Endothelial cell of umbilical vein (primary cell): ENCODE measurements at regions not wholly inside any gene's neighbourhood (a gene's known extent, or its start where the extent isn't known, plus 50 kb on each side); places are given as distances from the start of the nearest gene placed in this dataset.

Experiments used
- BruUV-seq: library from RNA; stranded (reverse); fragments of 400-500 nt; replicated peaks from 2 replicates; lab custom pipeline; 2021; lab: Mats Ljungman, UMichigan
- CTCF ChIA-PET: fragments of 300-600, 350-600 bp; sonication (Branson Sonifier 250); formaldehyde crosslinking; loops from one replicate; lab custom pipeline; 2021; ENCODE audit warnings: antibody characterized with exemption, inconsistent platforms; lab: Charles Lee
- POLR2A ChIA-PET: fragments of 300-600, 350-600 bp; sonication (Branson Sonifier 250); formaldehyde crosslinking; loops from one replicate; lab custom pipeline; 2021; ENCODE audit warnings: antibody characterized with exemption, inconsistent platforms; lab: Charles Lee
- DNase-seq: peaks from one replicate; pipeline ENCODE4 v3.0.0-alpha.2; 2011; ENCODE audit warnings: low read depth, low spot score
- FAIRE-seq: peaks from 2 replicates; lab custom pipeline; 2011; peaks lifted over from hg19 to GRCh38; lab: Jason Lieb, UNC
- H2AFZ ChIP-seq: 2 replicates; pipeline ENCODE4 v1.6.0; 2012; ENCODE audit warnings: low read depth, low read length, control low read depth, inconsistent platforms
- H3K27ac ChIP-seq: 2 replicates; pipeline ENCODE4 v1.5.1; 2011; ENCODE audit warnings: low read depth, mild to moderate bottlenecking, control low read depth, low read length, moderate library complexity; ENCODE audit not compliant: insufficient read depth
- H3K27me3 ChIP-seq, 2 experiments: 2 replicates each; pipeline versions ENCODE4 v1.6.0 to v1.6.1; 2011; ENCODE audit warnings: low read length in 2 of 2, mixed read lengths in 1 of 2; ENCODE audit not compliant: control insufficient read depth in 2 of 2, insufficient read depth in 2 of 2
- H3K36me3 ChIP-seq, 2 experiments: 2 replicates in 1 of 2; 3 replicates in 1 of 2; pipeline ENCODE4 v1.5.1; 2011; ENCODE audit warnings: low read length in 2 of 2, mild to moderate bottlenecking in 1 of 2, moderate library complexity in 1 of 2; ENCODE audit not compliant: control insufficient read depth in 2 of 2, insufficient read depth in 2 of 2; ENCODE audit errors: extremely low read depth in 1 of 2
- H3K4me1 ChIP-seq: 3 replicates; pipeline ENCODE4 v1.5.1; 2011; ENCODE audit warnings: mild to moderate bottlenecking, low read length; ENCODE audit not compliant: control insufficient read depth, insufficient read depth; ENCODE audit errors: extremely low read depth
- H3K4me2 ChIP-seq: 2 replicates; pipeline ENCODE4 v1.6.1; 2011; ENCODE audit warnings: low read length, control low read depth, mixed read lengths; ENCODE audit not compliant: insufficient read depth
- H3K4me3 ChIP-seq, 3 experiments: fragments of 200-600 bp in 1 of 3; sonication (generic), shearing (Covaris generic) in 1 of 3; replicated peaks in 1 of 3; 2 replicates each; pipeline ENCODE4 v1.5.1; 2011 to 2016; ENCODE audit warnings: control low read depth in 3 of 3, low read length in 3 of 3, mild to moderate bottlenecking in 2 of 3, inconsistent platforms in 1 of 3, low read depth in 1 of 3, moderate library complexity in 1 of 3; ENCODE audit not compliant: insufficient read depth in 1 of 3
- H3K79me2 ChIP-seq: 2 replicates; pipeline ENCODE4 v1.6.0; 2012; ENCODE audit warnings: low read length, inconsistent platforms; ENCODE audit not compliant: control insufficient read depth, insufficient read depth
- H3K9ac ChIP-seq: replicated peaks from 2 replicates; pipeline ENCODE3; 2011; ENCODE audit warnings: low read length, control low read depth; ENCODE audit not compliant: insufficient read depth; ENCODE audit errors: extremely low read depth
- H3K9me1 ChIP-seq: replicated peaks from 3 replicates; pipeline ENCODE4 v1.6.0; 2011; ENCODE audit warnings: mild to moderate bottlenecking, low read length; ENCODE audit not compliant: control insufficient read depth, insufficient read depth; ENCODE audit errors: extremely low read depth
- H3K9me3 ChIP-seq: replicated peaks from 2 replicates; pipeline ENCODE4 v1.5.1; 2012; ENCODE audit warnings: low read length, inconsistent platforms; ENCODE audit not compliant: control insufficient read depth, insufficient read depth
- H4K20me1 ChIP-seq: replicated peaks from 2 replicates; pipeline ENCODE3; 2011; ENCODE audit warnings: mild to moderate bottlenecking, low read length; ENCODE audit not compliant: control insufficient read depth, insufficient read depth; ENCODE audit errors: extremely low read depth
- CTCF ChIP-seq, 2 donors: IDR thresholded peaks; 1 replicate in 1 of 2; 2 replicates in 1 of 2; pipeline ENCODE4 v1.5.1; 2011; ENCODE audit warnings: low read length in 2 of 2, mild to moderate bottlenecking in 2 of 2, moderate library complexity in 2 of 2, control low read depth in 1 of 2, inconsistent platforms in 1 of 2, low read depth in 1 of 2; ENCODE audit not compliant: insufficient read depth in 1 of 2; ENCODE audit errors: extremely low read depth in 1 of 2
- EZH2 ChIP-seq: IDR thresholded peaks from 2 replicates; pipeline ENCODE4 v1.6.1; 2012; ENCODE audit warnings: borderline replicate concordance, low read depth, mild to moderate bottlenecking, moderate library complexity, low read length, inconsistent platforms; ENCODE audit not compliant: severe bottlenecking
- FOS ChIP-seq: IDR thresholded peaks from 2 replicates; pipeline ENCODE4 v1.6.1; 2011; ENCODE audit warnings: mild to moderate bottlenecking, low read length, moderate library complexity, borderline replicate concordance; ENCODE audit not compliant: insufficient read depth
- GATA2 ChIP-seq: IDR thresholded peaks from 2 replicates; pipeline ENCODE4 v1.7.0; 2011; ENCODE audit warnings: low read depth, mild to moderate bottlenecking, moderate library complexity, mixed read lengths, low read length; ENCODE audit not compliant: insufficient read length, insufficient read depth
- JUN ChIP-seq: IDR thresholded peaks from 2 replicates; pipeline ENCODE4 v1.6.1; 2011; ENCODE audit warnings: borderline replicate concordance, low read depth; ENCODE audit not compliant: insufficient read length, insufficient read depth
- MAX ChIP-seq: IDR thresholded peaks from 2 replicates; pipeline ENCODE4 v1.6.1; 2011; ENCODE audit not compliant: insufficient read depth, insufficient read length
- MYC ChIP-seq: IDR thresholded peaks from one replicate; pipeline ENCODE4 v1.6.1; 2011; ENCODE audit warnings: mild to moderate bottlenecking, low read depth, low read length
- POLR2A ChIP-seq: IDR thresholded peaks from 2 replicates; pipeline ENCODE4 v1.6.1; 2012; ENCODE audit warnings: low read depth, mild to moderate bottlenecking, control low read depth, low read length
- POLR2AphosphoS5 ChIP-seq: IDR thresholded peaks from 2 replicates; pipeline ENCODE4 v1.6.1; 2012; ENCODE audit warnings: low read depth, mild to moderate bottlenecking, control low read depth, low read length, moderate library complexity; ENCODE audit not compliant: insufficient read depth
- dilution Hi-C: fragments of 300-500 bp; cut with MboI; formaldehyde crosslinking; loops from one replicate; pipeline ENCODE4 v1.15.0; 2019; ENCODE audit warnings: low sequenced_read_pairs; ENCODE audit not compliant: extremely low pct_ligation_motif_present
- intact Hi-C: fragments of 100-400 bp; cut with micrococcal nuclease; formaldehyde crosslinking; loops from one replicate; pipeline ENCODE4 v1.10.0; 2022

- BruUV-seq = no TSS peak
- DNase-seq (no peak), FAIRE-seq (no peak)
- no peak overlapping the region for H3K4me3 ChIP-seq
- no peaks in the 10 kb centered on the region for H3K9me3 ChIP-seq
- no peaks in the 10 kb centered on the region for H3K79me2 ChIP-seq
- dilution Hi-C loops = loop anchor here (25.0 kb wide), 1 partner anchor 274 kb away; no protein-coding TSS in a partner anchor
- no peaks in the 10 kb centered on the region for H3K9me1 ChIP-seq
- no peak overlapping the region for H3K4me2 ChIP-seq
- no peaks in the 10 kb centered on the region for H4K20me1 ChIP-seq
- ChIA-PET POLR2A (interaction anchor here (0.5 kb wide), 1 partner anchor 74 kb away, joined by 3 read pairs; no protein-coding TSS in a partner anchor), CTCF (interaction anchor here (0.7 to 4.9 kb wide), 45 partner anchors 10 to 577 kb away, joined by 3 to 179 read pairs (median 5); no protein-coding TSS in a partner anchor)
- no peaks in the 10 kb centered on the region for H3K4me1 ChIP-seq
- H3K27me3 ChIP-seq = peaks cover 0 to 7% of the 10 kb centered on the region in 2 experiments
- H3K9ac ChIP-seq = no peak overlapping the region
- no peak overlapping the region for H2AFZ ChIP-seq
- TF ChIP-seq JUN (no peak), POLR2A (no peak), MYC (no peak)
- H3K36me3 ChIP-seq = no peaks in the 10 kb centered on the region
- intact Hi-C loops = no loop called here
- H3K27ac ChIP-seq = no peak overlapping the region
Measured at GRCh38 chr2:64311191-64311910, 142.6 kb upstream of the LGALSL start.

- peaks cover 0 to 7% of the 10 kb centered on the region in 2 experiments for H3K27me3 ChIP-seq
- no peak overlapping the region for H3K4me2 ChIP-seq
- no peaks in the 10 kb centered on the region for H3K9me3 ChIP-seq
- POLR2A ChIA-PET = interaction anchor here (0.5 to 1.0 kb wide), 5 partner anchors 12 to 178 kb away, joined by 3 to 6 read pairs (median 3); no protein-coding TSS in a partner anchor
- H2AFZ ChIP-seq = peak overlapping the region; percentile 84
- no peaks in the 10 kb centered on the region for H4K20me1 ChIP-seq
- peak; percentile 99 for FAIRE-seq
- H3K27ac ChIP-seq = no peak overlapping the region
- H3K4me3 ChIP-seq = no peak overlapping the region
- TF ChIP-seq MAX (no peak), CTCF (IDR thresholded peaks at IDR 0.05; ENCODE audit: extremely low read depth in 1 of 2, insufficient read depth in 1 of 2, low read depth in 1 of 2, low read length in 2 of 2) (peak; percentile 48 to 68), GATA2 (no peak), POLR2A (no peak), FOS (no peak), JUN (no peak), EZH2 (no peak), POLR2AphosphoS5 (no peak)
- intact Hi-C loops = loop anchor here (1.0 kb wide), 5 partner anchors 39 to 263 kb away; partner anchors contain the start of gene PELI1
- CTCF ChIA-PET = interaction anchor here (0.8 to 4.9 kb wide), 65 partner anchors 9 to 577 kb away, joined by 3 to 179 read pairs (median 4); no protein-coding TSS in a partner anchor
- no peaks in the 10 kb centered on the region for H3K79me2 ChIP-seq
- DNase-seq = peak; percentile 89
- dilution Hi-C loops = loop anchor here (25.0 kb wide), 1 partner anchor 275 kb away; no protein-coding TSS in a partner anchor
- no peak overlapping the region for H3K9ac ChIP-seq
- H3K36me3 ChIP-seq = no peaks in the 10 kb centered on the region
- BruUV-seq = no TSS peak
- H3K4me1 ChIP-seq = no peaks in the 10 kb centered on the region
- no peaks in the 10 kb centered on the region for H3K9me1 ChIP-seq
Measured at GRCh38 chr2:64311948-64312621, 141.9 kb upstream of the LGALSL start.
